ENCODE measurements at regions not wholly inside any gene's neighbourhood (a gene's known extent, or its start where the extent isn't known, plus 50 kb on each side); places are given as distances from the start of the nearest gene placed in this dataset.

GRCh38 chr6:4506792-4507191, 269.4 kb upstream of the CDYL start:
- peaks cover 2% of the 10 kb centered on the region for H3K27me3 Mint-ChIP-seq
- H3K9me3 Mint-ChIP-seq: peaks cover 4% of the 10 kb centered on the region
- intact Hi-C loops (cut with micrococcal nuclease): no loop called here
- no peak overlapping the region for H3K27ac Mint-ChIP-seq
- no peak for DNase-seq
- H3K4me3 Mint-ChIP-seq: no peak overlapping the region
- no peaks in the 10 kb centered on the region for H3K36me3 Mint-ChIP-seq (ENCODE audit: low read depth)
- H3K4me1 Mint-ChIP-seq: no peaks in the 10 kb centered on the region

GRCh38 chr6:4506223-4506622, 270.0 kb upstream of the CDYL start:
- Mint-ChIP-seq H3K27me3 (peaks cover 2% of the 10 kb centered on the region), H3K4me3 (no peak overlapping the region), H3K27ac (no peak overlapping the region), H3K36me3 (ENCODE audit: low read depth) (no peaks in the 10 kb centered on the region), H3K9me3 (peaks cover 4% of the 10 kb centered on the region), H3K4me1 (no peaks in the 10 kb centered on the region)
- DNase-seq: no peak
- intact Hi-C loops (cut with micrococcal nuclease): no loop called here

- peaks cover 4% of the 10 kb centered on the region for H3K9me3 Mint-ChIP-seq
- H3K4me3 Mint-ChIP-seq: no peak overlapping the region
- DNase-seq: no peak
- intact Hi-C loops (cut with micrococcal nuclease): no loop called here
- H3K27me3 Mint-ChIP-seq: peaks cover 2% of the 10 kb centered on the region
- no peaks in the 10 kb centered on the region for H3K4me1 Mint-ChIP-seq
- H3K36me3 Mint-ChIP-seq (ENCODE audit: low read depth): no peaks in the 10 kb centered on the region
- H3K27ac Mint-ChIP-seq: no peak overlapping the region
Observed at GRCh38 chr6:4504700-4505099, 271.5 kb upstream of the CDYL start.

- no peak for DNase-seq
- H3K9me3 Mint-ChIP-seq: peaks cover 4% of the 10 kb centered on the region
- no peaks in the 10 kb centered on the region for H3K4me1 Mint-ChIP-seq
- peaks cover 2% of the 10 kb centered on the region for H3K27me3 Mint-ChIP-seq
- no peak overlapping the region for H3K4me3 Mint-ChIP-seq
- intact Hi-C loops (cut with micrococcal nuclease): no loop called here
- H3K27ac Mint-ChIP-seq: no peak overlapping the region
- H3K36me3 Mint-ChIP-seq (ENCODE audit: low read depth): no peaks in the 10 kb centered on the region
Observed at GRCh38 chr6:4503700-4504099, 272.5 kb upstream of the CDYL start.

GRCh38 chr6:4496284-4496683, 279.9 kb upstream of the CDYL start:
- no peaks in the 10 kb centered on the region for H3K4me1 Mint-ChIP-seq
- no peak overlapping the region for H3K4me3 Mint-ChIP-seq
- H3K27me3 Mint-ChIP-seq: no peaks in the 10 kb centered on the region
- intact Hi-C loops (cut with micrococcal nuclease): no loop called here
- H3K36me3 Mint-ChIP-seq (ENCODE audit: low read depth): no peaks in the 10 kb centered on the region
- DNase-seq: no peak
- H3K27ac Mint-ChIP-seq: no peak overlapping the region
- no peaks in the 10 kb centered on the region for H3K9me3 Mint-ChIP-seq

- no peaks in the 10 kb centered on the region for H3K4me1 Mint-ChIP-seq
- intact Hi-C loops (cut with micrococcal nuclease): no loop called here
- DNase-seq: no peak
- H3K27me3 Mint-ChIP-seq: no peaks in the 10 kb centered on the region
- H3K4me3 Mint-ChIP-seq: no peak overlapping the region
- no peaks in the 10 kb centered on the region for H3K36me3 Mint-ChIP-seq (ENCODE audit: low read depth)
- peak overlapping the region; percentile 41 for H3K27ac Mint-ChIP-seq
- H3K9me3 Mint-ChIP-seq: peaks cover 23% of the 10 kb centered on the region
Observed at GRCh38 chr6:4491501-4492260, 284.5 kb upstream of the CDYL start.

GRCh38 chr6:4489538-4489937, 286.7 kb upstream of the CDYL start:
- intact Hi-C loops (cut with micrococcal nuclease): no loop called here
- H3K4me1 Mint-ChIP-seq: no peaks in the 10 kb centered on the region
- DNase-seq: no peak
- no peaks in the 10 kb centered on the region for H3K36me3 Mint-ChIP-seq (ENCODE audit: low read depth)
- no peak overlapping the region for H3K27ac Mint-ChIP-seq
- no peaks in the 10 kb centered on the region for H3K27me3 Mint-ChIP-seq
- no peak overlapping the region for H3K4me3 Mint-ChIP-seq
- peaks cover 23% of the 10 kb centered on the region for H3K9me3 Mint-ChIP-seq

GRCh38 chr6:4488389-4488788, 287.8 kb upstream of the CDYL start:
- intact Hi-C loops (cut with micrococcal nuclease): no loop called here
- peaks cover 23% of the 10 kb centered on the region for H3K9me3 Mint-ChIP-seq
- H3K4me1 Mint-ChIP-seq: no peaks in the 10 kb centered on the region
- no peak for DNase-seq
- H3K4me3 Mint-ChIP-seq: no peak overlapping the region
- H3K27me3 Mint-ChIP-seq: no peaks in the 10 kb centered on the region
- no peak overlapping the region for H3K27ac Mint-ChIP-seq
- no peaks in the 10 kb centered on the region for H3K36me3 Mint-ChIP-seq (ENCODE audit: low read depth)

GRCh38 chr6:4487538-4487937, 288.7 kb upstream of the CDYL start:
- Mint-ChIP-seq H3K36me3 (ENCODE audit: low read depth) (no peaks in the 10 kb centered on the region), H3K9me3 (peaks cover 23% of the 10 kb centered on the region), H3K27ac (no peak overlapping the region), H3K4me3 (no peak overlapping the region), H3K27me3 (no peaks in the 10 kb centered on the region), H3K4me1 (no peaks in the 10 kb centered on the region)
- DNase-seq: no peak
- intact Hi-C loops (cut with micrococcal nuclease): no loop called here

GRCh38 chr6:4486568-4487315, 289.5 kb upstream of the CDYL start:
- no peak overlapping the region for H3K27ac Mint-ChIP-seq
- no peaks in the 10 kb centered on the region for H3K36me3 Mint-ChIP-seq (ENCODE audit: low read depth)
- DNase-seq: no peak
- no peaks in the 10 kb centered on the region for H3K4me1 Mint-ChIP-seq
- no peak overlapping the region for H3K4me3 Mint-ChIP-seq
- no peaks in the 10 kb centered on the region for H3K27me3 Mint-ChIP-seq
- H3K9me3 Mint-ChIP-seq: peaks cover 23% of the 10 kb centered on the region
- intact Hi-C loops (cut with micrococcal nuclease): no loop called here

GRCh38 chr6:4485735-4486134, 290.5 kb upstream of the CDYL start:
- Mint-ChIP-seq H3K4me3 (no peak overlapping the region), H3K27me3 (no peaks in the 10 kb centered on the region), H3K9me3 (peaks cover 23% of the 10 kb centered on the region), H3K27ac (no peak overlapping the region), H3K36me3 (ENCODE audit: low read depth) (no peaks in the 10 kb centered on the region), H3K4me1 (no peaks in the 10 kb centered on the region)
- DNase-seq: no peak
- intact Hi-C loops (cut with micrococcal nuclease): no loop called here

GRCh38 chr6:4482461-4482860, 293.7 kb upstream of the CDYL start:
- H3K4me1 Mint-ChIP-seq: no peaks in the 10 kb centered on the region
- no peak for DNase-seq
- no peak overlapping the region for H3K4me3 Mint-ChIP-seq
- intact Hi-C loops (cut with micrococcal nuclease): no loop called here
- H3K27me3 Mint-ChIP-seq: no peaks in the 10 kb centered on the region
- H3K36me3 Mint-ChIP-seq (ENCODE audit: low read depth): no peaks in the 10 kb centered on the region
- H3K9me3 Mint-ChIP-seq: peaks cover 1% of the 10 kb centered on the region
- H3K27ac Mint-ChIP-seq: no peak overlapping the region

- Mint-ChIP-seq H3K27me3 (no peaks in the 10 kb centered on the region), H3K4me3 (no peak overlapping the region), H3K9me3 (peaks cover 4% of the 10 kb centered on the region), H3K36me3 (ENCODE audit: low read depth) (no peaks in the 10 kb centered on the region), H3K4me1 (no peaks in the 10 kb centered on the region), H3K27ac (no peak overlapping the region)
- intact Hi-C loops (cut with micrococcal nuclease): no loop called here
- no peak for DNase-seq
Observed at GRCh38 chr6:4480788-4481735, 295.1 kb upstream of the CDYL start.

GRCh38 chr6:4478098-4478497, 298.1 kb upstream of the CDYL start:
- Mint-ChIP-seq H3K27me3 (no peaks in the 10 kb centered on the region), H3K4me3 (no peak overlapping the region), H3K9me3 (peaks cover 4% of the 10 kb centered on the region), H3K27ac (no peak overlapping the region), H3K36me3 (ENCODE audit: low read depth) (no peaks in the 10 kb centered on the region), H3K4me1 (no peaks in the 10 kb centered on the region)
- intact Hi-C loops (cut with micrococcal nuclease): no loop called here
- DNase-seq: no peak
